ENCODE measurements at regions not wholly inside any gene's neighbourhood (a gene's known extent, or its start where the extent isn't known, plus 50 kb on each side); places are given as distances from the start of the nearest gene placed in this dataset.
"Not testable (repeated sequence)": the region's sequence is repeated elsewhere in the genome, so short reads cannot be mapped to it uniquely, and the experiment has no call there.

DNA sequence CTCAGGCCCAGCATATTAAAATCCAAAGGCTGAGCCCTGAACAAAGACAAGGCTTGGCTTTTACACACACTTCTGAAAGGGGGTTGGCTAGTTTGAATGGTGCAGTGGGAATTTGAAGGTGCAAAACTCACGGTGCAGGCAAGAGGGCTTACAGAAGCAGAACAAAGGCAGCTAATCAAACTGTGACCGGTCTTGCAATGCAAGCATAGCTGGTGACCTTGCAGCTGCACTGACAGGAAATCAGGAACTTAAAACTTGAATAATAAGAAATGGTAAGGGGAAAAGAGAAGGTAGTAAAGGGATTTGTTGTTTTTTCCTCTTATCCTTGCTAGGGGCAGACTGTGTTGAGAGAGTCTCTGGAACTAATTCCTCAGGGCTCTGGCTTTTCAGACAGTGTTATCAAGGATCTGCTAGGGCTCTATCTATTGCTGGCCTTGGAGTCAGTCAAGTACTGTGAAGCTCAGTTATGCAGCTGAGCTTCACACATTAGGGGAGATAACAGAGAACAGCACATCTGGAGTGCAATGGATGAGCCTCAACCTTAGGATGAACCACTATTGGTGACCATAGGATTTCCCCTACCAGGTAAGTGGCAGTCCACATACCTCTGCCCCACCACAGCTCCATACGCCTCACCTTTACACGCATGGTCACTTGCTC, 97.6 kb downstream of the PPIAL4G start:
- Mint-ChIP-seq H3K27ac (ENCODE audit: unreplicated experiment) (peak overlapping the region; percentile 77), H3K27me3 (ENCODE audit: low read depth) (peaks cover 3% of the 10 kb centered on the region), H3K4me1 (peaks cover 34% of the 10 kb centered on the region), H3K9me3 (peaks cover 12% of the 10 kb centered on the region), H3K4me3 (no peak overlapping the region), H3K36me3 (ENCODE audit: low read depth) (peaks cover 5% of the 10 kb centered on the region)
- TF ChIP-seq, protein P1, sequence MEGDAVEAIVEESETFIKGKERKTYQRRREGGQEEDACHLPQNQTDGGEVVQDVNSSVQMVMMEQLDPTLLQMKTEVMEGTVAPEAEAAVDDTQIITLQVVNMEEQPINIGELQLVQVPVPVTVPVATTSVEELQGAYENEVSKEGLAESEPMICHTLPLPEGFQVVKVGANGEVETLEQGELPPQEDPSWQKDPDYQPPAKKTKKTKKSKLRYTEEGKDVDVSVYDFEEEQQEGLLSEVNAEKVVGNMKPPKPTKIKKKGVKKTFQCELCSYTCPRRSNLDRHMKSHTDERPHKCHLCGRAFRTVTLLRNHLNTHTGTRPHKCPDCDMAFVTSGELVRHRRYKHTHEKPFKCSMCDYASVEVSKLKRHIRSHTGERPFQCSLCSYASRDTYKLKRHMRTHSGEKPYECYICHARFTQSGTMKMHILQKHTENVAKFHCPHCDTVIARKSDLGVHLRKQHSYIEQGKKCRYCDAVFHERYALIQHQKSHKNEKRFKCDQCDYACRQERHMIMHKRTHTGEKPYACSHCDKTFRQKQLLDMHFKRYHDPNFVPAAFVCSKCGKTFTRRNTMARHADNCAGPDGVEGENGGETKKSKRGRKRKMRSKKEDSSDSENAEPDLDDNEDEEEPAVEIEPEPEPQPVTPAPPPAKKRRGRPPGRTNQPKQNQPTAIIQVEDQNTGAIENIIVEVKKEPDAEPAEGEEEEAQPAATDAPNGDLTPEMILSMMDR (conservative IDR thresholded peaks at IDR 0.05): no peak
- DNase-seq (ENCODE audit: low read depth, low spot score): no peak

DNA sequence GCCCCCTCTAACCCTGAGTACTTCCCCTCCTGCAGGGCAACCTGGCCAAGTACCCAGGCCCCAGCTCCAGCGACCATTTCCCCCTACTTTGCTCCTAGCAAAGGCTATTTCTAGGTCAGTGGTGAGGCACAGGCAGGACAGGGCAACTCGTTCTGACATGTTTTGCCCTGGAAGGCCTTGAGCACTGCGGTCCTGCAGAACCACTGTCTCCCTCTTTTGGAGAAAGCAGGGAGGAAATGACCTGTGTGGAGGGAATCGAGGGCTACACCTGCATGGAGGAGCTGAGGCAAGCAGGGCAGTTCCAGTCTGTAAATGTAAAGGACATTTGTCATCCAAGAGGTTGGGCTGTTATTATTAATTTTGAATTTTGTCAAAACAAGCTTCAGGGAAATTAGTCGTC, 99.1 kb downstream of the PPIAL4G start:
- TF ChIP-seq, protein P1 (conservative IDR thresholded peaks at IDR 0.05): no peak
- no peak overlapping the region for H3K4me3 Mint-ChIP-seq
- DNase-seq (ENCODE audit: low read depth, low spot score): no peak
- peaks cover 5% of the 10 kb centered on the region for H3K36me3 Mint-ChIP-seq (ENCODE audit: low read depth)
- H3K27me3 Mint-ChIP-seq (ENCODE audit: low read depth): peaks cover 3% of the 10 kb centered on the region
- peaks cover 10% of the 10 kb centered on the region for H3K9me3 Mint-ChIP-seq
- H3K27ac Mint-ChIP-seq (ENCODE audit: unreplicated experiment): no peak overlapping the region
- H3K4me1 Mint-ChIP-seq: peaks cover 33% of the 10 kb centered on the region

DNA sequence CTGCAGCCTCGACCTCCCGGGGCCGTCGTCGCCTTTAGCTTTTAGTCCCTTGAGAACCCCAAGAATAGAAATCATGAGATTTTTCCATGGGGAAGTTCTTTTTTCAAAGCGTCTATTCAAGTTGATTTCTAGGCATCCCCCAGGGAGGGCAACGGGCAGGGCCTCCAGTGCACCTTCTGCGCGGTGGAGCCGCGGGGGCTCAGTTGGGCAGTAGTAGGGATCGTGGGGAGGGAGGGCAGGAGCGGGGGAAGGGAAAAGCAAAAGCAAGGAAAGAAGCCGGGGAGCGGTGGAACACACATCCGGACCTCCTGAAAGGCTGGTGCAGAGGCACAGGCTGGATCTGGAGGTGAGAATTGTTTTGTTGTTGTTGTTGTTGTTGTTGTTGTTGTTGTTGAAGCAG, 103.4 kb downstream of the PPIAL4G start:
- TF ChIP-seq, protein P1 (conservative IDR thresholded peaks at IDR 0.05): no peak
- Mint-ChIP-seq H3K36me3 (ENCODE audit: low read depth) (peaks cover 2% of the 10 kb centered on the region), H3K9me3 (peaks cover 2% of the 10 kb centered on the region), H3K4me3 (no peak overlapping the region), H3K4me1 (peaks cover 5% of the 10 kb centered on the region), H3K27me3 (ENCODE audit: low read depth) (no peaks in the 10 kb centered on the region), H3K27ac (ENCODE audit: unreplicated experiment) (no peak overlapping the region)
- DNase-seq (ENCODE audit: low read depth, low spot score): no peak

DNA sequence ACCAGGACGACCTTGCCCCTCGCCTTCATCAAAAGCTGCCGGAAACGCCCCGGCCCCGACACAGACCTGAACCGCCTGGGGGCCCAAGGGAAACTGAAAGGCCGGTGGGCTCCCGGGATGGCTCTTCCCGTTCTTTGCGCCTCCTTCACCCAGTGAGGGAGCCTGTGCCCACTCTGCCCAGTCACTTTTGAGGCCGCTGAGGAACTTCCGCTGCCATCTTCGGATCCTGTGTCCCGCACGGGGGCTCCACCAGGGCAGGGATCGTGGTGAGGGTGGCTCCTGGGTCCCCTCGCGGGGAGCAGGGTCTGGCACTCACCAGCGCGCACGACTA, 104.0 kb downstream of the PPIAL4G start:
- H3K9me3 Mint-ChIP-seq: no peaks in the 10 kb centered on the region
- H3K4me1 Mint-ChIP-seq: no peaks in the 10 kb centered on the region
- no peak overlapping the region for H3K4me3 Mint-ChIP-seq
- no peak for DNase-seq (ENCODE audit: low read depth, low spot score)
- H3K27ac Mint-ChIP-seq (ENCODE audit: unreplicated experiment): no peak overlapping the region
- TF ChIP-seq, protein P1 (conservative IDR thresholded peaks at IDR 0.05): no peak
- no peaks in the 10 kb centered on the region for H3K36me3 Mint-ChIP-seq (ENCODE audit: low read depth)
- no peaks in the 10 kb centered on the region for H3K27me3 Mint-ChIP-seq (ENCODE audit: low read depth)

- not testable (repeated sequence) for H3K9me3 Mint-ChIP-seq; H3K4me3 Mint-ChIP-seq; H3K4me1 Mint-ChIP-seq; H3K36me3 Mint-ChIP-seq (ENCODE audit: low read depth); DNase-seq (ENCODE audit: low read depth, low spot score); H3K27ac Mint-ChIP-seq (ENCODE audit: unreplicated experiment); H3K27me3 Mint-ChIP-seq (ENCODE audit: low read depth)
Observed at GRCh38 chr1:148377992-148378391, 105.1 kb downstream of the PPIAL4G start.

DNA sequence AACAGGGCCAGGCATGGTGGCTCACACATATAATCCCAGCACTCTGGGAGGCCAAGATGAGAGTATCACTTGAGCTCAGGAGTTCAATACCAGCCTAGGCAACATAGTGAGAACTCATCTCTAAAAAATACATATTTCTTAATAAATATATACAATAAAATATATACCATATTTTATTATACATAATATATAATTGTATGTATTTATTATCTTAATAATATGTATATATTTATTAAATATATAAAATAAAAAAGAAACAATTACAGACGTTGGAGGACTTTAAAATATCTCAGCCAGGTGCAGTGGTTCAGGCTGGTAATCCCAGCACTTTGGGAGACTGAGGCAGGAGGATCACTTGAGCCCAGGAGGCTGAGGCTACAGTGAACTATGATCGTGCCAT, 106.1 kb downstream of the PPIAL4G start:
- not testable (repeated sequence) for H3K36me3 Mint-ChIP-seq (ENCODE audit: low read depth); H3K4me1 Mint-ChIP-seq; DNase-seq (ENCODE audit: low read depth, low spot score); H3K4me3 Mint-ChIP-seq; H3K27me3 Mint-ChIP-seq (ENCODE audit: low read depth); H3K9me3 Mint-ChIP-seq; H3K27ac Mint-ChIP-seq (ENCODE audit: unreplicated experiment)

All from neural crest cell (in vitro differentiated cells).